Ovary (tissue), 3 donors: ENCODE measurements at regions not wholly inside any gene's neighbourhood (a gene's known extent, or its start where the extent isn't known, plus 50 kb on each side); places are given as distances from the start of the nearest gene placed in this dataset.

Experiments used
- POLR2A ChIP-seq: fragments of 450-650 bp; IDR thresholded peaks from one replicate; pipeline ENCODE4 v1.6.1; 2017; ENCODE audit warnings: antibody characterized with exemption, mild to moderate bottlenecking, moderate library complexity
- TF ChIP-seq, protein P1 (sequence below), 3 donors: fragments of 450-650 bp in 2 of 3; fragments of 200-600 bp in 1 of 3; IDR thresholded peaks; one replicate each; pipeline versions ENCODE4 v1.5.1 to v1.8.0; 2016 to 2022; ENCODE audit warnings: antibody characterized with exemption in 3 of 3, mild to moderate bottlenecking in 1 of 3
- donor health status: DM: no; HTN: no; CAD: no.

DNA sequence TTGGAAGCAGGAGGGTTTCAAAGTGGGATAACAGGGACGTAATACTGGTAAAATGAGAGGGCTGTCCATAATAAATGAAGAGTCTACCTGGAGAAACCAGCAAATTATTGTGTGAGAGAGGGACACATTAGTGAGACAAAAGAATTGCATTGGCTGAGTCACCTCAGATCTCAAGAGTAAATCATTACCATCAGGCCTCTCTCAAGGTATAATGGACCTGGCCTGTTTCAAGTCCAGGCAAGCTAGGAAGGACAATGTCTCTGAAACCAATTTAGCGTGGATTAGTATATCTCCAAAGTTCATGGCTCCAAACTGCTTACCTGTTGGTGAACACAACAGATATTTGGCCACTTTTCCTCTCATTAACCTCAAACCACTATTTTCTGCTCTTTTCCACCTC is 471.4 kb downstream of the CMPK2 start:
- TF ChIP-seq, protein P1, sequence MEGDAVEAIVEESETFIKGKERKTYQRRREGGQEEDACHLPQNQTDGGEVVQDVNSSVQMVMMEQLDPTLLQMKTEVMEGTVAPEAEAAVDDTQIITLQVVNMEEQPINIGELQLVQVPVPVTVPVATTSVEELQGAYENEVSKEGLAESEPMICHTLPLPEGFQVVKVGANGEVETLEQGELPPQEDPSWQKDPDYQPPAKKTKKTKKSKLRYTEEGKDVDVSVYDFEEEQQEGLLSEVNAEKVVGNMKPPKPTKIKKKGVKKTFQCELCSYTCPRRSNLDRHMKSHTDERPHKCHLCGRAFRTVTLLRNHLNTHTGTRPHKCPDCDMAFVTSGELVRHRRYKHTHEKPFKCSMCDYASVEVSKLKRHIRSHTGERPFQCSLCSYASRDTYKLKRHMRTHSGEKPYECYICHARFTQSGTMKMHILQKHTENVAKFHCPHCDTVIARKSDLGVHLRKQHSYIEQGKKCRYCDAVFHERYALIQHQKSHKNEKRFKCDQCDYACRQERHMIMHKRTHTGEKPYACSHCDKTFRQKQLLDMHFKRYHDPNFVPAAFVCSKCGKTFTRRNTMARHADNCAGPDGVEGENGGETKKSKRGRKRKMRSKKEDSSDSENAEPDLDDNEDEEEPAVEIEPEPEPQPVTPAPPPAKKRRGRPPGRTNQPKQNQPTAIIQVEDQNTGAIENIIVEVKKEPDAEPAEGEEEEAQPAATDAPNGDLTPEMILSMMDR (IDR thresholded peaks at IDR 0.05), result no peak
- no peak for TF ChIP-seq POLR2A
